Liver (tissue), 3 donors: ENCODE measurements at regions not wholly inside any gene's neighbourhood (a gene's known extent, or its start where the extent isn't known, plus 50 kb on each side); places are given as distances from the start of the nearest gene placed in this dataset.

Experiments used
- CTCF ChIP-seq: fragments of 150-350 bp; IDR thresholded peaks from 2 replicates; pipeline ENCODE4 v1.5.1; 2017; ENCODE audit warnings: improper control_type of control experiment, low read depth, low read length; ENCODE audit not compliant: missing input control
- HNF4A ChIP-seq, 2 donors: conservative IDR thresholded peaks; 2 replicates each; pipeline ENCODE4 v1.6.1; 2016; ENCODE audit warnings: antibody characterized with exemption in 2 of 2, mild to moderate bottlenecking in 2 of 2
- REST ChIP-seq: IDR thresholded peaks from 2 replicates; pipeline ENCODE4 v1.6.1; 2016; ENCODE audit warnings: antibody characterized with exemption, mild to moderate bottlenecking
- YY1 ChIP-seq: IDR thresholded peaks from 2 replicates; pipeline ENCODE4 v1.6.1; 2016; ENCODE audit warnings: antibody characterized with exemption, mild to moderate bottlenecking
- donor health status: healthy.
- donor health status: healthy.

GRCh38 chr7:52501696-52502095 is 533.7 kb upstream of the POM121L12 start:
- TF ChIP-seq HNF4A (conservative IDR thresholded peaks at IDR 0.05) (no peak), YY1 (no peak), CTCF (no peak), REST (no peak)
